ENCODE measurements at regions not wholly inside any gene's neighbourhood (a gene's known extent, or its start where the extent isn't known, plus 50 kb on each side); places are given as distances from the start of the nearest gene placed in this dataset.
A peak's percentile ranks its signal among the peaks of the same experiment; 100 is the strongest.

DNA sequence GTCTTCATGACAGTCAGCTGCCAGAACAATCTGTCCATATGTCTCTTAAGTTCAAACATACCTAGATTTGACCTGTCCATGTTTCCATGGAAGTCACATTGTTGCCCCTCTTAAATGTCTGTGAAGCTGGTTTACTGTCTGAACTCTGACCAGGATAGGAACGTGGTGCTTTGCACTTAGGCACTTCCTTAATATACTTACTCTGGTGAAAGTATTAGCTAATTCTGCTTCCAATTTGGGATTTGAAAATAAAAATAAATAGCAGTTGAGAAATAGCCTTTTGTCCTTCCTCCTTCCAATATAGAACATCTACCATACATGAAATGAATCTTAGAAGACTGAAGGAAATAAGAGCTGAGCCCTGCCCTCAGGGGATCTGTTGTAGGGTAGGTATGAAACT is 524.5 kb upstream of the CLINT1 start:
- H3K27ac Mint-ChIP-seq (ENCODE audit: unreplicated experiment): peak overlapping the region; percentile 46
- DNase-seq (ENCODE audit: extremely low spot score, unreplicated experiment): no peak
- TF ChIP-seq, protein P1, sequence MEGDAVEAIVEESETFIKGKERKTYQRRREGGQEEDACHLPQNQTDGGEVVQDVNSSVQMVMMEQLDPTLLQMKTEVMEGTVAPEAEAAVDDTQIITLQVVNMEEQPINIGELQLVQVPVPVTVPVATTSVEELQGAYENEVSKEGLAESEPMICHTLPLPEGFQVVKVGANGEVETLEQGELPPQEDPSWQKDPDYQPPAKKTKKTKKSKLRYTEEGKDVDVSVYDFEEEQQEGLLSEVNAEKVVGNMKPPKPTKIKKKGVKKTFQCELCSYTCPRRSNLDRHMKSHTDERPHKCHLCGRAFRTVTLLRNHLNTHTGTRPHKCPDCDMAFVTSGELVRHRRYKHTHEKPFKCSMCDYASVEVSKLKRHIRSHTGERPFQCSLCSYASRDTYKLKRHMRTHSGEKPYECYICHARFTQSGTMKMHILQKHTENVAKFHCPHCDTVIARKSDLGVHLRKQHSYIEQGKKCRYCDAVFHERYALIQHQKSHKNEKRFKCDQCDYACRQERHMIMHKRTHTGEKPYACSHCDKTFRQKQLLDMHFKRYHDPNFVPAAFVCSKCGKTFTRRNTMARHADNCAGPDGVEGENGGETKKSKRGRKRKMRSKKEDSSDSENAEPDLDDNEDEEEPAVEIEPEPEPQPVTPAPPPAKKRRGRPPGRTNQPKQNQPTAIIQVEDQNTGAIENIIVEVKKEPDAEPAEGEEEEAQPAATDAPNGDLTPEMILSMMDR (IDR thresholded peaks at IDR 0.05): no peak
- peaks cover 5% of the 10 kb centered on the region for H3K9me3 Mint-ChIP-seq (ENCODE audit: unreplicated experiment)
- no peak overlapping the region for H3K4me3 Mint-ChIP-seq (ENCODE audit: unreplicated experiment)
- peaks cover 58% of the 10 kb centered on the region for H3K4me1 Mint-ChIP-seq (ENCODE audit: unreplicated experiment)
- no peaks in the 10 kb centered on the region for H3K36me3 Mint-ChIP-seq (ENCODE audit: unreplicated experiment)
- no peaks in the 10 kb centered on the region for H3K27me3 Mint-ChIP-seq (ENCODE audit: unreplicated experiment)

GRCh38 chr5:158382473-158382872 is 523.5 kb upstream of the CLINT1 start:
- peaks cover 10% of the 10 kb centered on the region for H3K9me3 Mint-ChIP-seq (ENCODE audit: unreplicated experiment)
- peaks cover 2% of the 10 kb centered on the region for H3K36me3 Mint-ChIP-seq (ENCODE audit: unreplicated experiment)
- peak; percentile 88 for DNase-seq (ENCODE audit: extremely low spot score, unreplicated experiment)
- H3K27ac Mint-ChIP-seq (ENCODE audit: unreplicated experiment): peak overlapping the region; percentile 46
- peaks cover 58% of the 10 kb centered on the region for H3K4me1 Mint-ChIP-seq (ENCODE audit: unreplicated experiment)
- TF ChIP-seq, protein P1 (IDR thresholded peaks at IDR 0.05): no peak
- H3K4me3 Mint-ChIP-seq (ENCODE audit: unreplicated experiment): no peak overlapping the region
- H3K27me3 Mint-ChIP-seq (ENCODE audit: unreplicated experiment): no peaks in the 10 kb centered on the region

GRCh38 chr5:158381614-158382160 is 522.7 kb upstream of the CLINT1 start:
- Mint-ChIP-seq H3K9me3 (ENCODE audit: unreplicated experiment) (peaks cover 12% of the 10 kb centered on the region), H3K27me3 (ENCODE audit: unreplicated experiment) (no peaks in the 10 kb centered on the region), H3K27ac (ENCODE audit: unreplicated experiment) (peak overlapping the region; percentile 46), H3K36me3 (ENCODE audit: unreplicated experiment) (peaks cover 3% of the 10 kb centered on the region), H3K4me3 (ENCODE audit: unreplicated experiment) (no peak overlapping the region), H3K4me1 (ENCODE audit: unreplicated experiment) (peaks cover 57% of the 10 kb centered on the region)
- TF ChIP-seq, protein P1 (IDR thresholded peaks at IDR 0.05): no peak
- DNase-seq (ENCODE audit: extremely low spot score, unreplicated experiment): no peak

DNA sequence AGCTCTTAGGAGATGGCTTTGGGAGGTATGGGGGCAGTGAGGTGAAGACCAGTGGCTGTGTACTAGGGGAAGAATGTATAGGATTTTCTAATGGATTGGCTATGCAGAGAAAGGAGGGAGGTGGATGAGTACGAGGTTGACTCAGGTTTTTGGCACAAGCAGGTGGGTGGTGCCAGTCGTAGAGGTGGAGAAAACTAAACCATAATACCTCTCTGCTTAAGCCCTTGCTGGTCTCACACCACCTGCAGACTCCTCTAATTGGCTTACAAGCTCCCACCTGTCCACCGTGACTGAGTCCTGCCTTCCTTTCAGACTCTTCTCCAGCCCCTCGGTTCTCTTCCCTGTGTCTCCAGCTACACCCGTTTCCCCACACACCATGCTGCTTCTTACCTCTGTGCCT is 521.7 kb upstream of the CLINT1 start:
- peaks cover 3% of the 10 kb centered on the region for H3K36me3 Mint-ChIP-seq (ENCODE audit: unreplicated experiment)
- peaks cover 49% of the 10 kb centered on the region for H3K4me1 Mint-ChIP-seq (ENCODE audit: unreplicated experiment)
- H3K9me3 Mint-ChIP-seq (ENCODE audit: unreplicated experiment): peaks cover 8% of the 10 kb centered on the region
- H3K4me3 Mint-ChIP-seq (ENCODE audit: unreplicated experiment): no peak overlapping the region
- H3K27me3 Mint-ChIP-seq (ENCODE audit: unreplicated experiment): no peaks in the 10 kb centered on the region
- H3K27ac Mint-ChIP-seq (ENCODE audit: unreplicated experiment): no peak overlapping the region
- TF ChIP-seq, protein P1 (IDR thresholded peaks at IDR 0.05): no peak
- DNase-seq (ENCODE audit: extremely low spot score, unreplicated experiment): no peak

- peaks cover 8% of the 10 kb centered on the region for H3K9me3 Mint-ChIP-seq (ENCODE audit: unreplicated experiment)
- no peak overlapping the region for H3K4me3 Mint-ChIP-seq (ENCODE audit: unreplicated experiment)
- TF ChIP-seq, protein P1 (IDR thresholded peaks at IDR 0.05): no peak
- DNase-seq (ENCODE audit: extremely low spot score, unreplicated experiment): no peak
- peaks cover 33% of the 10 kb centered on the region for H3K4me1 Mint-ChIP-seq (ENCODE audit: unreplicated experiment)
- peaks cover 3% of the 10 kb centered on the region for H3K36me3 Mint-ChIP-seq (ENCODE audit: unreplicated experiment)
- no peaks in the 10 kb centered on the region for H3K27me3 Mint-ChIP-seq (ENCODE audit: unreplicated experiment)
- H3K27ac Mint-ChIP-seq (ENCODE audit: unreplicated experiment): no peak overlapping the region
Observed at GRCh38 chr5:158378931-158379330, 520.0 kb upstream of the CLINT1 start.
